ENCODE measurements at regions not wholly inside any gene's neighbourhood (a gene's known extent, or its start where the extent isn't known, plus 50 kb on each side); places are given as distances from the start of the nearest gene placed in this dataset.
"Not testable (repeated sequence)": the region's sequence is repeated elsewhere in the genome, so short reads cannot be mapped to it uniquely, and the experiment has no call there.

DNA sequence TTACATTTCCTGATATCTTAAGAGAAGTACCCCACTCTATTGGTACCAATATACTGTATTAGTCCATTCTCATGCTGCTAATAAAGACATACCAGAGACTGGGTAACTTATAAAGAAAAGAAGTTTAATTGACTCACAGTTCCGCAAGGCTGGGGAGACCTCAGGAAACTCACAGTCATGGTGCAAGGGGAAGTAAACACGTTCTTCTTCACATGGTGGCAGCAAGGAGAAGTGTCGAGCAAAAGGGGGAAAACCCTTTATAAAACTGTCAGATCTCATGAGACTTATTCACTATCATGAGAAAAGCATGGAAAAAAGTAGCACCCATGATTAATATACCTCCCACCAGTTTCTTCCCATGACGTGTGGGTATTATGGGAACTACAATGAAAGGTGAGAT, 219.6 kb upstream of the FKBP1C start:
- TF ChIP-seq, protein P1, sequence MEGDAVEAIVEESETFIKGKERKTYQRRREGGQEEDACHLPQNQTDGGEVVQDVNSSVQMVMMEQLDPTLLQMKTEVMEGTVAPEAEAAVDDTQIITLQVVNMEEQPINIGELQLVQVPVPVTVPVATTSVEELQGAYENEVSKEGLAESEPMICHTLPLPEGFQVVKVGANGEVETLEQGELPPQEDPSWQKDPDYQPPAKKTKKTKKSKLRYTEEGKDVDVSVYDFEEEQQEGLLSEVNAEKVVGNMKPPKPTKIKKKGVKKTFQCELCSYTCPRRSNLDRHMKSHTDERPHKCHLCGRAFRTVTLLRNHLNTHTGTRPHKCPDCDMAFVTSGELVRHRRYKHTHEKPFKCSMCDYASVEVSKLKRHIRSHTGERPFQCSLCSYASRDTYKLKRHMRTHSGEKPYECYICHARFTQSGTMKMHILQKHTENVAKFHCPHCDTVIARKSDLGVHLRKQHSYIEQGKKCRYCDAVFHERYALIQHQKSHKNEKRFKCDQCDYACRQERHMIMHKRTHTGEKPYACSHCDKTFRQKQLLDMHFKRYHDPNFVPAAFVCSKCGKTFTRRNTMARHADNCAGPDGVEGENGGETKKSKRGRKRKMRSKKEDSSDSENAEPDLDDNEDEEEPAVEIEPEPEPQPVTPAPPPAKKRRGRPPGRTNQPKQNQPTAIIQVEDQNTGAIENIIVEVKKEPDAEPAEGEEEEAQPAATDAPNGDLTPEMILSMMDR (conservative IDR thresholded peaks at IDR 0.05; ENCODE audit: low read depth, low read length): not testable (repeated sequence)
- not testable (repeated sequence) for TF ChIP-seq RAD21 (IDR thresholded peaks at IDR 0.05; ENCODE audit: low read length); CEBPB (IDR thresholded peaks at IDR 0.05; ENCODE audit: low read depth, low read length); MAFK (IDR thresholded peaks at IDR 0.05; ENCODE audit: low read depth, low read length)
- TF ChIP-seq, protein P2, sequence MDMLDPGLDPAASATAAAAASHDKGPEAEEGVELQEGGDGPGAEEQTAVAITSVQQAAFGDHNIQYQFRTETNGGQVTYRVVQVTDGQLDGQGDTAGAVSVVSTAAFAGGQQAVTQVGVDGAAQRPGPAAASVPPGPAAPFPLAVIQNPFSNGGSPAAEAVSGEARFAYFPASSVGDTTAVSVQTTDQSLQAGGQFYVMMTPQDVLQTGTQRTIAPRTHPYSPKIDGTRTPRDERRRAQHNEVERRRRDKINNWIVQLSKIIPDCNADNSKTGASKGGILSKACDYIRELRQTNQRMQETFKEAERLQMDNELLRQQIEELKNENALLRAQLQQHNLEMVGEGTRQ (IDR thresholded peaks at IDR 0.05; ENCODE audit: low read depth, low read length): not testable (repeated sequence)

Measured in IMR-90 (cell line).